ENCODE measurements at regions not wholly inside any gene's neighbourhood (a gene's known extent, or its start where the extent isn't known, plus 50 kb on each side); places are given as distances from the start of the nearest gene placed in this dataset.

- H3K9me3 Mint-ChIP-seq (ENCODE audit: unreplicated experiment), result no peaks in the 10 kb centered on the region
- Histone ChIP-seq H4K20me1 (ENCODE audit: insufficient read depth, low read length) (no peaks in the 10 kb centered on the region), H3K4me2 (ENCODE audit: low read length) (no peak overlapping the region), H3K79me2 (ENCODE audit: insufficient read depth, low read length) (no peaks in the 10 kb centered on the region), H2AFZ (ENCODE audit: low read depth, low read length) (no peak overlapping the region), H3K4me3 (ENCODE audit: insufficient read depth, low read depth, low read length) (no peak overlapping the region), H3K27me3 (ENCODE audit: insufficient read depth, low read length) (no peaks in the 10 kb centered on the region), H3K4me1 (ENCODE audit: insufficient read depth, low read length) (no peaks in the 10 kb centered on the region), H3K36me3 (ENCODE audit: insufficient read depth, low read length) (no peaks in the 10 kb centered on the region), H3K9me3 (ENCODE audit: insufficient read depth, low read depth, low read length) (no peaks in the 10 kb centered on the region), H3K9ac (ENCODE audit: low read length) (no peak overlapping the region), H3K27ac (ENCODE audit: low read depth, low read length) (no peak overlapping the region)
- H3K4me1 Mint-ChIP-seq (ENCODE audit: low read depth, unreplicated experiment), result no peaks in the 10 kb centered on the region
- TF ChIP-seq EZH2 (IDR thresholded peaks at IDR 0.05; ENCODE audit: insufficient read depth, low read length), result no peak
- TF ChIP-seq CTCF (IDR thresholded peaks at IDR 0.05; ENCODE audit: insufficient read depth, low read depth, low read length), result no peak
- FAIRE-seq (no peak), DNase-seq (ENCODE audit: low read depth) (peak; percentile 65)
- H3K36me3 Mint-ChIP-seq (ENCODE audit: low read depth, unreplicated experiment), result no peaks in the 10 kb centered on the region
- no peak overlapping the region for H3K4me3 Mint-ChIP-seq (ENCODE audit: unreplicated experiment)
- H3K27ac Mint-ChIP-seq (ENCODE audit: unreplicated experiment), result no peak overlapping the region
- no peaks in the 10 kb centered on the region for H3K27me3 Mint-ChIP-seq (ENCODE audit: low read depth, unreplicated experiment)
Observed at GRCh38 chr4:133493776-133494175, 344.7 kb downstream of the PCDH10 start.

GRCh38 chr4:133493241-133493640 lies 344.1 kb downstream of the PCDH10 start:
- FAIRE-seq, result no peak
- no peak overlapping the region for H3K4me3 Mint-ChIP-seq (ENCODE audit: unreplicated experiment)
- Histone ChIP-seq H2AFZ (ENCODE audit: low read depth, low read length) (no peak overlapping the region), H3K4me2 (ENCODE audit: low read length) (no peak overlapping the region), H3K27me3 (ENCODE audit: insufficient read depth, low read length) (no peaks in the 10 kb centered on the region), H3K9me3 (ENCODE audit: insufficient read depth, low read depth, low read length) (no peaks in the 10 kb centered on the region), H3K9ac (ENCODE audit: low read length) (no peak overlapping the region), H3K36me3 (ENCODE audit: insufficient read depth, low read length) (no peaks in the 10 kb centered on the region), H3K4me1 (ENCODE audit: insufficient read depth, low read length) (no peaks in the 10 kb centered on the region), H3K4me3 (ENCODE audit: insufficient read depth, low read depth, low read length) (no peak overlapping the region), H4K20me1 (ENCODE audit: insufficient read depth, low read length) (no peaks in the 10 kb centered on the region), H3K79me2 (ENCODE audit: insufficient read depth, low read length) (no peaks in the 10 kb centered on the region), H3K27ac (ENCODE audit: low read depth, low read length) (no peak overlapping the region)
- H3K4me1 Mint-ChIP-seq (ENCODE audit: low read depth, unreplicated experiment), result no peaks in the 10 kb centered on the region
- H3K36me3 Mint-ChIP-seq (ENCODE audit: low read depth, unreplicated experiment), result no peaks in the 10 kb centered on the region
- no peaks in the 10 kb centered on the region for H3K9me3 Mint-ChIP-seq (ENCODE audit: unreplicated experiment)
- DNase-seq (ENCODE audit: low read depth), result no peak
- TF ChIP-seq EZH2 (IDR thresholded peaks at IDR 0.05; ENCODE audit: insufficient read depth, low read length) (no peak), CTCF (IDR thresholded peaks at IDR 0.05; ENCODE audit: insufficient read depth, low read depth, low read length) (no peak)
- H3K27ac Mint-ChIP-seq (ENCODE audit: unreplicated experiment), result no peak overlapping the region
- H3K27me3 Mint-ChIP-seq (ENCODE audit: low read depth, unreplicated experiment), result no peaks in the 10 kb centered on the region

GRCh38 chr4:133484287-133484686 lies 335.2 kb downstream of the PCDH10 start:
- no peak overlapping the region for H3K9ac ChIP-seq (ENCODE audit: low read length)
- H3K4me1 ChIP-seq (ENCODE audit: insufficient read depth, low read length), result no peaks in the 10 kb centered on the region
- H3K36me3 ChIP-seq (ENCODE audit: insufficient read depth, low read length), result no peaks in the 10 kb centered on the region
- no peaks in the 10 kb centered on the region for H3K79me2 ChIP-seq (ENCODE audit: insufficient read depth, low read length)
- H3K27me3 Mint-ChIP-seq (ENCODE audit: low read depth, unreplicated experiment), result no peaks in the 10 kb centered on the region
- no peaks in the 10 kb centered on the region for H3K4me1 Mint-ChIP-seq (ENCODE audit: low read depth, unreplicated experiment)
- H4K20me1 ChIP-seq (ENCODE audit: insufficient read depth, low read length), result no peaks in the 10 kb centered on the region
- FAIRE-seq, result no peak
- no peaks in the 10 kb centered on the region for H3K27me3 ChIP-seq (ENCODE audit: insufficient read depth, low read length)
- DNase-seq (ENCODE audit: low read depth), result peak; percentile 42
- no peak overlapping the region for H3K4me3 Mint-ChIP-seq (ENCODE audit: unreplicated experiment)
- no peaks in the 10 kb centered on the region for H3K9me3 ChIP-seq (ENCODE audit: insufficient read depth, low read depth, low read length)
- H3K27ac ChIP-seq (ENCODE audit: low read depth, low read length), result no peak overlapping the region
- H3K4me2 ChIP-seq (ENCODE audit: low read length), result no peak overlapping the region
- no peaks in the 10 kb centered on the region for H3K36me3 Mint-ChIP-seq (ENCODE audit: low read depth, unreplicated experiment)
- no peaks in the 10 kb centered on the region for H3K9me3 Mint-ChIP-seq (ENCODE audit: unreplicated experiment)
- no peak overlapping the region for H2AFZ ChIP-seq (ENCODE audit: low read depth, low read length)
- TF ChIP-seq CTCF (IDR thresholded peaks at IDR 0.05; ENCODE audit: insufficient read depth, low read depth, low read length), result no peak
- no peak for TF ChIP-seq EZH2 (IDR thresholded peaks at IDR 0.05; ENCODE audit: insufficient read depth, low read length)
- H3K4me3 ChIP-seq (ENCODE audit: insufficient read depth, low read depth, low read length), result no peak overlapping the region
- no peak overlapping the region for H3K27ac Mint-ChIP-seq (ENCODE audit: unreplicated experiment)
